ENCODE measurements at regions not wholly inside any gene's neighbourhood (a gene's known extent, or its start where the extent isn't known, plus 50 kb on each side); places are given as distances from the start of the nearest gene placed in this dataset.

- TF ChIP-seq, protein P1, sequence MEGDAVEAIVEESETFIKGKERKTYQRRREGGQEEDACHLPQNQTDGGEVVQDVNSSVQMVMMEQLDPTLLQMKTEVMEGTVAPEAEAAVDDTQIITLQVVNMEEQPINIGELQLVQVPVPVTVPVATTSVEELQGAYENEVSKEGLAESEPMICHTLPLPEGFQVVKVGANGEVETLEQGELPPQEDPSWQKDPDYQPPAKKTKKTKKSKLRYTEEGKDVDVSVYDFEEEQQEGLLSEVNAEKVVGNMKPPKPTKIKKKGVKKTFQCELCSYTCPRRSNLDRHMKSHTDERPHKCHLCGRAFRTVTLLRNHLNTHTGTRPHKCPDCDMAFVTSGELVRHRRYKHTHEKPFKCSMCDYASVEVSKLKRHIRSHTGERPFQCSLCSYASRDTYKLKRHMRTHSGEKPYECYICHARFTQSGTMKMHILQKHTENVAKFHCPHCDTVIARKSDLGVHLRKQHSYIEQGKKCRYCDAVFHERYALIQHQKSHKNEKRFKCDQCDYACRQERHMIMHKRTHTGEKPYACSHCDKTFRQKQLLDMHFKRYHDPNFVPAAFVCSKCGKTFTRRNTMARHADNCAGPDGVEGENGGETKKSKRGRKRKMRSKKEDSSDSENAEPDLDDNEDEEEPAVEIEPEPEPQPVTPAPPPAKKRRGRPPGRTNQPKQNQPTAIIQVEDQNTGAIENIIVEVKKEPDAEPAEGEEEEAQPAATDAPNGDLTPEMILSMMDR (IDR thresholded peaks at IDR 0.05; ENCODE audit: low read depth, low read length), result no peak
- no peaks in the 10 kb centered on the region for H3K27me3 ChIP-seq (ENCODE audit: control insufficient read depth, insufficient read depth, low read length)
- peaks cover 3% of the 10 kb centered on the region for H3K9me3 ChIP-seq (ENCODE audit: control insufficient read depth, insufficient read depth, low read length)
- no peak overlapping the region for H3K4me3 ChIP-seq (ENCODE audit: low read depth, low read length)
- CTCF ChIA-PET, result no interaction called here
- POLR2A ChIA-PET, result no interaction called here
- no peak for DNase-seq (ENCODE audit: low read depth, low spot score)
- H3K27ac ChIP-seq (ENCODE audit: low read depth, low read length), result no peak overlapping the region
These were observed 542.4 kb upstream of the C16orf82 start for GRCh38 chr16:26524281-26524680.

- POLR2A ChIA-PET, result no interaction called here
- no peak for DNase-seq (ENCODE audit: low read depth, low spot score)
- CTCF ChIA-PET, result no interaction called here
These were observed 541.9 kb upstream of the C16orf82 start for GRCh38 chr16:26524846-26525245.

DNA sequence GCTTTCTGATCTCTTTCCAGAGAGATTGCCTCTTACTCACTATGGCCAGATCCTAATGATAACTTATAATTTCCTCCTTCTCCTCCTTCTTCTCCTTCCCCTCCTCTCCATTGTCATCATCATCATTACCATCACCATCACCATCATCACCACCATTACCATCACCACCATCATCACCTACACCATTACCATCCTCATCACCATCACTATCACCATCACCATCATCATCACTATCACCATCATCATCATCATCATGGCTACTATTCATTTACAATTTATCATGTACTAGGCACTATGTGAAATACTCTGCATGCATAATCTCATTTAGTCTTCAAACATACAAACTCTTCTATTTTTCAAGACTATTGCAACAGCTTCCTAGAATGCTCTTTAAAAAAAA, 540.9 kb upstream of the C16orf82 start:
- POLR2A ChIA-PET, result no interaction called here
- CTCF ChIA-PET, result no interaction called here
- no peak overlapping the region for H3K27ac ChIP-seq (ENCODE audit: low read depth, low read length)
- no peak for DNase-seq (ENCODE audit: low read depth, low spot score)
- H3K9me3 ChIP-seq (ENCODE audit: control insufficient read depth, insufficient read depth, low read length), result peaks cover 3% of the 10 kb centered on the region
- no peak overlapping the region for H3K4me3 ChIP-seq (ENCODE audit: low read depth, low read length)
- TF ChIP-seq, protein P1 (IDR thresholded peaks at IDR 0.05; ENCODE audit: low read depth, low read length), result no peak
- no peaks in the 10 kb centered on the region for H3K27me3 ChIP-seq (ENCODE audit: control insufficient read depth, insufficient read depth, low read length)

More at GRCh38 chr16:26524846-26525245, 541.9 kb upstream of the C16orf82 start:
- TF ChIP-seq, protein P1 (IDR thresholded peaks at IDR 0.05; ENCODE audit: low read depth, low read length), result no peak
- Histone ChIP-seq H3K4me3 (ENCODE audit: low read depth, low read length) (no peak overlapping the region), H3K27ac (ENCODE audit: low read depth, low read length) (no peak overlapping the region), H3K27me3 (ENCODE audit: control insufficient read depth, insufficient read depth, low read length) (no peaks in the 10 kb centered on the region), H3K9me3 (ENCODE audit: control insufficient read depth, insufficient read depth, low read length) (peaks cover 3% of the 10 kb centered on the region)

DNA sequence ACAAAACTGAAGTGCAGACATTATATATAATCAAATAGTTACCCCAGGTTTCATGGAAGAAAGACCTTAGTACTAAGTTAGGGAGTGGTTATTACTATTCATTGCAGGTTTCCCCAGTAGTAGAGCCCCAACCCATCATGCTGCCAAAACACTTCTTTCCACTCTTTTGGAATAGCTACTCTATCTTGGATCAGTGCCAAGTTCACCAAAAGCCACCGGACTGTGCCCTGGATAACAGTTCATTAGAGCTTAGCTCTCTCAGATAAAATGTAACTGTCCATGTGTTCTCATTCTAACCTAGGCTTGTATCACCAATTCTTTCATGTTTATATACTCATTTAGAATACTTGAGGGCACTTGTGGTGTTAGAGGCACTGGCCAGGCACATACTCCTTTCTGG, 540.1 kb upstream of the C16orf82 start:
- CTCF ChIA-PET, result no interaction called here
- no peak overlapping the region for H3K4me3 ChIP-seq (ENCODE audit: low read depth, low read length)
- POLR2A ChIA-PET, result no interaction called here
- H3K27me3 ChIP-seq (ENCODE audit: control insufficient read depth, insufficient read depth, low read length), result no peaks in the 10 kb centered on the region
- TF ChIP-seq, protein P1 (IDR thresholded peaks at IDR 0.05; ENCODE audit: low read depth, low read length), result no peak
- no peak for DNase-seq (ENCODE audit: low read depth, low spot score)
- peaks cover 3% of the 10 kb centered on the region for H3K9me3 ChIP-seq (ENCODE audit: control insufficient read depth, insufficient read depth, low read length)
- H3K27ac ChIP-seq (ENCODE audit: low read depth, low read length), result no peak overlapping the region

- no peak for DNase-seq (ENCODE audit: low read depth, low spot score)
- ChIA-PET CTCF (no interaction called here), POLR2A (no interaction called here)
- no peak overlapping the region for H3K4me3 ChIP-seq (ENCODE audit: low read depth, low read length)
- no peaks in the 10 kb centered on the region for H3K27me3 ChIP-seq (ENCODE audit: control insufficient read depth, insufficient read depth, low read length)
- TF ChIP-seq, protein P1 (IDR thresholded peaks at IDR 0.05; ENCODE audit: low read depth, low read length), result no peak
- H3K27ac ChIP-seq (ENCODE audit: low read depth, low read length), result no peak overlapping the region
- no peaks in the 10 kb centered on the region; the same call in 1 of the 2 replicates for H3K9me3 ChIP-seq (ENCODE audit: control insufficient read depth, insufficient read depth, low read length)
These were observed 536.0 kb upstream of the C16orf82 start for GRCh38 chr16:26530584-26531289.
